ENCODE measurements at regions not wholly inside any gene's neighbourhood (a gene's known extent, or its start where the extent isn't known, plus 50 kb on each side); places are given as distances from the start of the nearest gene placed in this dataset.

DNA sequence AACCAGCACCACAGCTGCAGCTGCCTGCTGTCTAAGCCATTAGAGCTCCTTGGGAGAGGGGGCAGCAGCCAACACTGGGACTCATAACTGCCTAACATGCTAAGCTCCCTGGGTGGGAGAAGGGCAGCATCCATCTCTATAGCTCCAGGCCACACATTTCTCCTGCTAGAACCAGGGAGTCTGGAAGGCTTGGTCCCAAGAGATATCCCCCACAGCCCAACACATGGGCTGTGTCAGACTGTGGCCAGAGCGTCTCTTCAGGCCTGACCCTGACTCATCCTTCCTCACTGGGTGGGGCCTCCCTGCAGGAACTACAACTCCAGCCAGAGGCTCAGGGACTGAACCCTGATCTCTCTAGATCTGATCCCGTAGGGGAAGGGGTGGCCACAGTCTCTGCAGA lies 411.1 kb downstream of the HDGFL1 start:
- Histone ChIP-seq H3K36me3 (replicated peaks in 1 of 2) (no peaks in the 10 kb centered on the region), H3K27ac (no peak overlapping the region), H3K4me1 (replicated peaks in 1 of 2) (no peaks in the 10 kb centered on the region), H3K9me3 (replicated peaks in 1 of 3) (no peaks in the 10 kb centered on the region), H3K27me3 (no peaks in the 10 kb centered on the region), H3K4me3 (no peak overlapping the region)
- intact Hi-C loops (cut with DNase I): no loop called here
- no peak for DNase-seq
- TF ChIP-seq, protein P1, sequence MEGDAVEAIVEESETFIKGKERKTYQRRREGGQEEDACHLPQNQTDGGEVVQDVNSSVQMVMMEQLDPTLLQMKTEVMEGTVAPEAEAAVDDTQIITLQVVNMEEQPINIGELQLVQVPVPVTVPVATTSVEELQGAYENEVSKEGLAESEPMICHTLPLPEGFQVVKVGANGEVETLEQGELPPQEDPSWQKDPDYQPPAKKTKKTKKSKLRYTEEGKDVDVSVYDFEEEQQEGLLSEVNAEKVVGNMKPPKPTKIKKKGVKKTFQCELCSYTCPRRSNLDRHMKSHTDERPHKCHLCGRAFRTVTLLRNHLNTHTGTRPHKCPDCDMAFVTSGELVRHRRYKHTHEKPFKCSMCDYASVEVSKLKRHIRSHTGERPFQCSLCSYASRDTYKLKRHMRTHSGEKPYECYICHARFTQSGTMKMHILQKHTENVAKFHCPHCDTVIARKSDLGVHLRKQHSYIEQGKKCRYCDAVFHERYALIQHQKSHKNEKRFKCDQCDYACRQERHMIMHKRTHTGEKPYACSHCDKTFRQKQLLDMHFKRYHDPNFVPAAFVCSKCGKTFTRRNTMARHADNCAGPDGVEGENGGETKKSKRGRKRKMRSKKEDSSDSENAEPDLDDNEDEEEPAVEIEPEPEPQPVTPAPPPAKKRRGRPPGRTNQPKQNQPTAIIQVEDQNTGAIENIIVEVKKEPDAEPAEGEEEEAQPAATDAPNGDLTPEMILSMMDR (IDR thresholded peaks at IDR 0.05): no peak
- no peak for TF ChIP-seq POLR2A (IDR thresholded peaks at IDR 0.05)
- WGBS, 4 donors: 70 to 90% (median 73%) methylated on average over 2 of the region's 2 CpGs; no CpG with 5 or more reads in 1 of the 4 donors

DNA sequence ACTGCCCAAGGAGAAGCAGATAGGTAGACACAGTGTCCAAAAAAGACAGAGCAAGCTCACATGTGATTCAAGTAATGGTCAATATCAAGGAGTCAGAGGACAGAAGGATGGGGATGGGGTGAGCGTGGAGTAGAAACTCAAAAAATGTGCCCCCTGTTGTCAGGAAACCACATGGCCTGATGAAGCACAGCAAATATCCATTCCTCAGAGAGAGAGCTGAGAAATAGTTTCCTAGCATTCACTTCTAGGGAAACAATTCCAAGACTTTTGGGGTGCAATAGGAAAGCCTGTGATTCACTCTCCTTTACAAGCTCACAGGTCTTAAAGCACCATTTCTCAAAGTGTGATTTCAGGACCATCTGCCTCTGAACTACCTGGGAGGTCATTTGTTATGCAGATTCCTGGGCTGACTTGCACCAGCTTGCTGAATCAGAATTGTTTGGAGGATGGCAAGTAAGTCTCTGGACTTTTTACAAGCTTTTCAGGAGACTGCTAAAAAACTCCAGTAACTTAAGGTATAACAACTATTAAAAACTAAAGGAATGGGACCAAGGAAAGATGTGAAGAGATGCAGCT lies 432.8 kb downstream of the HDGFL1 start:
- H3K4me3 ChIP-seq: no peak overlapping the region
- no peaks in the 10 kb centered on the region for H3K9me3 ChIP-seq (replicated peaks in 1 of 3)
- no peak for DNase-seq
- H3K4me1 ChIP-seq (replicated peaks in 1 of 2): no peaks in the 10 kb centered on the region
- intact Hi-C loops (cut with DNase I): no loop called here
- no peaks in the 10 kb centered on the region for H3K36me3 ChIP-seq (replicated peaks in 1 of 2)
- H3K27ac ChIP-seq: no peak overlapping the region
- TF ChIP-seq, protein P1 (IDR thresholded peaks at IDR 0.05): no peak
- no peak for TF ChIP-seq POLR2A (IDR thresholded peaks at IDR 0.05)
- WGBS, 4 donors: 84 to 97% (median 91%) methylated on average over 1 of the region's 1 CpG
- no peaks in the 10 kb centered on the region for H3K27me3 ChIP-seq

DNA sequence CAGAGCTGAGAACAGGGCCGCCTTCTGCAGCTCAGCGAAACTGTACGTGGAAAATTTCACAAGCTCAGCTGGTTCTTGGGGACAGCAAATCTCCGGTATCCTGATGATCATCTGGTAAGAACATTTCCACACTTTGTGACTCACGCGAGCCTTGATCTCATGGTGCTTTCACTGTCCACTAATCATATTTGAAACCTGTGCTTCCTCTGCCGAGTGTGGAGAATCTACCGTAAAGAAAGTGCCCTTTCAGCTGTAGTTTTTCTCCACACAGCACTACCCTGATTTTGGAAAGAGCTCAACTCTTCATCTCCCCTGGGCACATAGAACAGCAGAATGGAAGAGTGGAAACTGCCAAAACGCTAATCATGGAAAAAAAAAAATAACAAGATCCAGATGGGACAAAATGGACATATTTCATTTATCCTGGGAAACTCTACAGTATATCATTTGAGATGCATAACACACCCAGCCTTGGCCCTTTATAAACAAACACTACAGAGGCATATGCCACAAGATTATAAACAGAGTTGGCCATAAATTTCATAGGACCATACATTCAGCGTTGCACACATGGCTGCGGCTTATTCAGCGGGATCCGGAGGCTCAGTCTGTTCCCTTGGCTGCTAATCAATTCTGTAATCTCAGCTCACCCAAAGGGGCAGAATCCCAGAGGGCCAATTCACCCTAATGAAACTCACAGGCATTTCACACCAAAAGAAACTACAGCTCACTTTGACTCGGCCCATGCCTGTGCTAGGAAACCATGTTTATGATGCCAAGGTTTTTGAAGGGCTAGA lies 434.5 kb downstream of the HDGFL1 start:
- intact Hi-C loops (cut with DNase I): no loop called here
- no peak for TF ChIP-seq POLR2A (IDR thresholded peaks at IDR 0.05)
- TF ChIP-seq, protein P1 (IDR thresholded peaks at IDR 0.05): no peak
- H3K36me3 ChIP-seq (replicated peaks in 1 of 2): no peaks in the 10 kb centered on the region
- H3K4me1 ChIP-seq (replicated peaks in 1 of 2): no peaks in the 10 kb centered on the region
- H3K9me3 ChIP-seq (replicated peaks in 1 of 3): no peaks in the 10 kb centered on the region
- peak in 1 of 7 donors; percentile 54 for DNase-seq
- 65 to 75% (median 69%) methylated on average over 14 of the region's 14 CpGs for WGBS, 4 donors
- H3K27me3 ChIP-seq: no peaks in the 10 kb centered on the region
- H3K27ac ChIP-seq: no peak overlapping the region
- H3K4me3 ChIP-seq: no peak overlapping the region

DNA sequence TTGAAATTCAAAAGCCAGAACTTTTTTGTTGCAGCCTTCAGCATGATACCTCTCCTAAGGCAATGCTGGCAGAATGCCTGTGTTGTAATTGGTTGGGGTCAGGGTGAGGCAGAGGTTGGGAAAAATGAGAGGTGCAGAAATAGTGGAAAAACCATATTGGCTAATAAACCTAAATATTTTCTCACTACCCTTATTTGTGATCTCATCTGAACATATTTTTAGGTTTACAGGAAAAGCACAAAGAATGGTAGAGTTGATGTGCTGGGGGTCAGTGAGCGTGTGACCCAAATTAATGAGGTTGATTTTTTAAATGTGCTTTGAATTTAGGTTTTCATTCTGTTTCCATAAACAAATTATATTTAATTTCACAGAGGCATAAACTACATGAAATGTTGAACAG lies 437.3 kb downstream of the HDGFL1 start:
- 0 to 86% (median 49%) methylated on average over 1 of the region's 1 CpG for WGBS, 4 donors
- H3K27ac ChIP-seq: no peak overlapping the region
- DNase-seq: no peak
- H3K9me3 ChIP-seq (replicated peaks in 1 of 3): no peaks in the 10 kb centered on the region
- H3K36me3 ChIP-seq (replicated peaks in 1 of 2): no peaks in the 10 kb centered on the region
- TF ChIP-seq, protein P1 (IDR thresholded peaks at IDR 0.05): no peak
- TF ChIP-seq POLR2A (IDR thresholded peaks at IDR 0.05): no peak
- H3K27me3 ChIP-seq: no peaks in the 10 kb centered on the region
- no peaks in the 10 kb centered on the region for H3K4me1 ChIP-seq (replicated peaks in 1 of 2)
- H3K4me3 ChIP-seq: no peak overlapping the region
- intact Hi-C loops (cut with DNase I): no loop called here
